Panc1 (cell line): ENCODE measurements at regions not wholly inside any gene's neighbourhood (a gene's known extent, or its start where the extent isn't known, plus 50 kb on each side); places are given as distances from the start of the nearest gene placed in this dataset.

Experiments
- ATAC-seq: fragments of 200-7000 bp; cut with Tn5 transposase; 2 replicates; pipeline ENCODE4 v1.9.1; 2020; ENCODE audit warnings: mild to moderate bottlenecking, moderate library complexity
- BruUV-seq: library from RNA; stranded (reverse); fragments of 400-500 nt; replicated peaks from 2 replicates; lab custom pipeline; 2021; lab: Mats Ljungman, UMichigan
- CTCF ChIA-PET: fragments of 300-600 bp; sonication (Branson Sonifier 250); formaldehyde crosslinking; loops from one replicate; lab custom pipeline; 2022; ENCODE audit warnings: antibody characterized with exemption; lab: Charles Lee
- POLR2A ChIA-PET: fragments of 300-600 bp; sonication (Branson Sonifier 250); formaldehyde crosslinking; loops from one replicate; lab custom pipeline; 2022; ENCODE audit warnings: antibody characterized with exemption; lab: Charles Lee
- DNase-seq: peaks from one replicate; pipeline ENCODE4 v3.0.0-alpha.2; 2010; ENCODE audit warnings: low read depth, low spot score
- H3K27ac ChIP-seq: 2 replicates; pipeline ENCODE4 v1.5.1; 2011; ENCODE audit warnings: mild to moderate bottlenecking, low read length, inconsistent platforms
- H3K27me3 ChIP-seq: fragments of 200-500 bp; sonication (Bioruptor generic); 2 replicates; pipeline ENCODE4 v1.6.0; 2014; ENCODE audit warnings: low read length, inconsistent platforms; ENCODE audit not compliant: control insufficient read depth, insufficient read depth
- H3K36me3 ChIP-seq: fragments of 200-500 bp; sonication (Bioruptor generic); 2 replicates; pipeline ENCODE4 v1.5.1; 2014; ENCODE audit warnings: inconsistent platforms, mild to moderate bottlenecking, low read length, moderate library complexity; ENCODE audit not compliant: control insufficient read depth, insufficient read depth
- H3K4me1 ChIP-seq: 2 replicates; pipeline ENCODE4 v1.5.1; 2011; ENCODE audit warnings: inconsistent platforms, mild to moderate bottlenecking, low read length, moderate library complexity; ENCODE audit not compliant: control insufficient read depth, insufficient read depth
- H3K4me3 ChIP-seq, 2 experiments: 2 replicates each; pipeline ENCODE4 v1.5.1; 2011 to 2012; ENCODE audit warnings: low read depth in 2 of 2, low read length in 2 of 2, mild to moderate bottlenecking in 2 of 2, inconsistent platforms in 1 of 2, moderate library complexity in 1 of 2
- H3K9me3 ChIP-seq: fragments of 200-500 bp; sonication (Bioruptor generic); 2 replicates; pipeline ENCODE4 v1.5.1; 2014; ENCODE audit warnings: low read depth, mild to moderate bottlenecking, inconsistent platforms, low read length, moderate library complexity; ENCODE audit not compliant: control insufficient read depth, insufficient read depth
- CTCF ChIP-seq: fragments of 450-650 bp; IDR thresholded peaks from 2 replicates; pipeline ENCODE4 v1.5.1; 2017; ENCODE audit warnings: mild to moderate bottlenecking
- POLR2AphosphoS5 ChIP-seq: IDR thresholded peaks from 2 replicates; pipeline ENCODE4 v1.6.1; 2012; ENCODE audit warnings: mild to moderate bottlenecking, low read depth, low read length, moderate library complexity
- REST ChIP-seq, 2 experiments: IDR thresholded peaks; 2 replicates each; pipeline ENCODE4 v1.6.1; 2011 to 2012; ENCODE audit warnings: low read depth in 2 of 2, control low read depth in 1 of 2, low read length in 1 of 2, mild to moderate bottlenecking in 1 of 2, moderate library complexity in 1 of 2; ENCODE audit not compliant: insufficient read depth in 1 of 2
- SIN3A ChIP-seq: IDR thresholded peaks from 2 replicates; pipeline ENCODE4 v1.6.1; 2012; ENCODE audit warnings: low read depth, mild to moderate bottlenecking, low read length, moderate library complexity, borderline replicate concordance; ENCODE audit not compliant: insufficient read depth
- TCF7L2 ChIP-seq: IDR thresholded peaks from 2 replicates; pipeline ENCODE4 v1.6.1; 2011; ENCODE audit warnings: mild to moderate bottlenecking, low read depth, low read length, inconsistent platforms
- in situ Hi-C: cut with HindIII; loops from 2 replicates; pipeline ENCODE4 v1.10.0; 2016; ENCODE audit warnings: low sequenced_read_pairs, low pct_unique_long_range_greater_than_20kb
- intact Hi-C: fragments of 100-400 bp; cut with micrococcal nuclease; formaldehyde crosslinking; loops from one replicate; pipeline ENCODE4 v1.10.0; 2022; ENCODE audit not compliant: unreplicated experiment

GRCh38 chr9:95642189-95642588 is 125.4 kb upstream of the PTCH1 start:
- TF ChIP-seq REST (IDR thresholded peaks at IDR 0.05; ENCODE audit: insufficient read depth in 1 of 2, low read depth in 2 of 2, low read length in 1 of 2), result no peak
- TF ChIP-seq POLR2AphosphoS5, result no peak
- no peak for TF ChIP-seq TCF7L2
- H3K4me3 ChIP-seq, result no peak overlapping the region
- H3K4me1 ChIP-seq, result no peaks in the 10 kb centered on the region
- ChIA-PET CTCF (no interaction called here), POLR2A (no interaction called here)
- intact Hi-C loops, result no loop called here
- no peaks in the 10 kb centered on the region for H3K27me3 ChIP-seq
- H3K27ac ChIP-seq, result no peak overlapping the region
- no peaks in the 10 kb centered on the region for H3K9me3 ChIP-seq
- no TSS peak for BruUV-seq
- DNase-seq (no peak), ATAC-seq (no peak)
- no peaks in the 10 kb centered on the region for H3K36me3 ChIP-seq
- in situ Hi-C loops, result no loop called here

- H3K4me3 ChIP-seq, result no peak overlapping the region
- no peak for TF ChIP-seq POLR2AphosphoS5
- no peak for TF ChIP-seq CTCF
- intact Hi-C loops, result no loop called here
- DNase-seq (no peak), ATAC-seq (no peak)
- ChIA-PET POLR2A (no interaction called here), CTCF (no interaction called here)
- no peaks in the 10 kb centered on the region for H3K36me3 ChIP-seq
- H3K27me3 ChIP-seq, result no peaks in the 10 kb centered on the region
- BruUV-seq, result no TSS peak
- in situ Hi-C loops, result no loop called here
- no peaks in the 10 kb centered on the region for H3K9me3 ChIP-seq
- H3K4me1 ChIP-seq, result no peaks in the 10 kb centered on the region
- H3K27ac ChIP-seq, result no peak overlapping the region
Observed at GRCh38 chr9:95641586-95641985, 124.8 kb upstream of the PTCH1 start.

GRCh38 chr9:95640336-95640735 is 123.6 kb upstream of the PTCH1 start:
- POLR2A ChIA-PET, result no interaction called here
- BruUV-seq, result no TSS peak

More at GRCh38 chr9:95640336-95640735, 123.6 kb upstream of the PTCH1 start:
- TF ChIP-seq REST (IDR thresholded peaks at IDR 0.05; ENCODE audit: insufficient read depth in 1 of 2, low read depth in 2 of 2, low read length in 1 of 2), result no peak
- TF ChIP-seq POLR2AphosphoS5, result no peak
- TF ChIP-seq TCF7L2, result no peak
- TF ChIP-seq SIN3A, result no peak
- TF ChIP-seq CTCF, result no peak
- in situ Hi-C loops, result no loop called here
- CTCF ChIA-PET, result no interaction called here
- Histone ChIP-seq H3K27ac (no peak overlapping the region), H3K36me3 (no peaks in the 10 kb centered on the region), H3K4me1 (no peaks in the 10 kb centered on the region), H3K9me3 (no peaks in the 10 kb centered on the region), H3K27me3 (no peaks in the 10 kb centered on the region), H3K4me3 (no peak overlapping the region)
- ATAC-seq (no peak), DNase-seq (no peak)
- intact Hi-C loops, result no loop called here
